ENCODE measurements at regions not wholly inside any gene's neighbourhood (a gene's known extent, or its start where the extent isn't known, plus 50 kb on each side); places are given as distances from the start of the nearest gene placed in this dataset.

DNA sequence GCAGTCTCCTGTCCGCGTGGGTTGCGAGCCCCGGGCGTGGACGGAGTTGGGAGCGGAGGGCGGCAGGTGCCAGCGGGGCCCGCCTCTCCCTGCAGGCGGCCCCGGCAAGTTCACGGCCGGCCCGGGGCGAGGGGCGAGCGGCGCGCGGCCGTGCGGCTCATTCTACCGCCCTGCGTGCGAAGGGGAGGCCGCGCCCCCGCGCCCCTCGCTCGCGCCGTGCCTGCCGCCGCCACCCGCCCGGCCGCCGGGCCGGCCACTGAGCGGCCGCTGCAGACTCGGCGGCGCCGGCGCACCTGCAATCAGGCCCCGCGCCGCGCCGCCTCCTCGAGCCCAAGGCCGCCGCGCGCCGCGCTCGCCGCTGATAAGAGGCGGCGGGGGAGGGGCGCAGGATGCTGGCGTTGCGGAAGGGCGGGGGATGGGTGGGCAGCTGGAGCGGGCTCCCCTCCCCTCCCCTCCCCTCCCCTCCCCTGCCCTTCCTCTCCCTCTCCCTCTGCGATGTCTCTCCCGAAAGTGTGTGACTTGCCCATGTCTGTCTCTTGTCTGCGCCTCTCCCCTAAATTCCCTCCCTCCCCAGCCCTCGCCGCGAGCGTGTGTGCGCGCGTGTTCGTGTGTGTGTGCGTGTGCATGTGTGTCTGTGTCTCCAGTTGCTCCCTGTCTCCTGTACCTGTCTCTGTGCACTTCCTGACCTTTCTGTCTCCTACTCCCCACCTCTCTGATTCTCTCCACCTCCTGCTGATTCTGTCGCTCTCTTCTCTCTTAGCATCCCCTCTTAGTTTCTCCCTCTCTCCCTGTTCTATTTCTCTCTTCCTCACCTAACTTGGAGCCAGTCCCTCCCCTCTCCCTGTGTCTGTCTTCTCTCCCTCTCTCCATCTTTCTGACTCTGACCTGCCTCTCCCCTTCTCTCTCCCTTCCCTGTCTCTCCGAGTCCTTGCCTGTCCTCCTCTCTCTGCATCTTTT lies 768.1 kb upstream of the TBX3 start:
- peak; percentile 85 for DNase-seq

GRCh38 chr12:115451151-115451779 lies 767.3 kb upstream of the TBX3 start:
- peak; percentile 68 for DNase-seq

DNA sequence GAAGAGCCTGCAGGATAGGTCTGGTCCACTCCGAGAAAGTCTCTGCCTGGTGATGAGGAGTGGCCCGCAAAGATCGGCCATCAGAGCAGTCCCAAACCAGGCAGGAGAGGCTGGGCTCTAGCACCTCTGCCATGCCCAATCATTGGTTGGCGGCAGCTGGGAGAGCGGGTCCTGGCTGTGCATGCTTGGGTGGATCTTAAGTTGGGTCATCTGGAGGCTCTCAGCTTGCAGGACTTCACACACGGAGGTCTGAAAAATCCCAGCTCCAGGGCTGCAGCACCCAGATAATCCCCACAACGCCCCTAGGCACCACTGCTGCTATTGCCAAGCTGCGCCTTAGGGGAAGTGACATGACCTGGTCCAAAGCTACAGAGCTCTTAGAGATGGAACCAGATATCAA lies 766.7 kb upstream of the TBX3 start:
- peak; percentile 33 for DNase-seq

- DNase-seq, result no peak
These were observed 766.0 kb upstream of the TBX3 start for GRCh38 chr12:115450017-115450416.

DNA sequence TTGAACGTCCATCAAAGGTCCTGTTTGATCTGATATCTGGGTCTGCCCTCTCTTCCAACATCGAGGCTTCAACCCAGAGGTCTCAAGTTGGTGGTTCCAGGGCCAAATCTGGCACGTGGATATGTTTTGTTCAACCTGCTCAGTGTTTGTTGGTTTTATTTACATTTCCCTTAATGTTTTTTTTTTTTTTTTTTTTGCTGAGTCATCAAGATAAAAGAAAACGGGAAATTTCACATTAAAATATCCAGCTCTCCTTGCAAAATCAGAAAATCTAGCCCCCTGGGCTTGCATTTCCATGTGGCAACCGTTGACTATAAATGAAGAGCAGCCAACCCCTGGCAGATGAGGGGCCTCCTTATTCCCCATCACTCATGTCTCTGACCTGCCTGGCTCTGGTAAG lies 765.6 kb upstream of the TBX3 start:
- DNase-seq, result no peak

GRCh38 chr12:115444346-115444745 lies 760.4 kb upstream of the TBX3 start:
- DNase-seq, result no peak

- DNase-seq, result no peak
These were observed 759.5 kb upstream of the TBX3 start for GRCh38 chr12:115443351-115443938.

DNA sequence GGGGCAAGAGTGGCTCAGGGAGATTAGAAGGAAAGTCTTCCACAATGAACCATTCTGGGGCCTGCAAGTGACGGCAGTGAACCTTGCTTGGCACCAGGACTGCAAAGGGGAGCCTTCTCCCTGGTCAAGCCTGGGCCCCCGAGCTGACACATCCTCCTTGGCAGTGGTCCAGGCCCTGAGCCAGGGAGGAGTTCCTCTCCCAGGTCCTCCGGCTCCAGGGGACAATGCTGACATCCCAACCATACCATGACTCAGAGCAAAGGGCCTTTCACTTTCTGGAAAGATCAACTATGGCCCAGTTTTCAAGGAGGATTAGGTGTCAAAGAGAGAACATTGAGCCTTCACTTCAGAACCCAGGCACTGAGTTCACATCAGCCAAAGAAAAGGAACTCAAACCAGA lies 756.5 kb upstream of the TBX3 start:
- no peak for DNase-seq

DNA sequence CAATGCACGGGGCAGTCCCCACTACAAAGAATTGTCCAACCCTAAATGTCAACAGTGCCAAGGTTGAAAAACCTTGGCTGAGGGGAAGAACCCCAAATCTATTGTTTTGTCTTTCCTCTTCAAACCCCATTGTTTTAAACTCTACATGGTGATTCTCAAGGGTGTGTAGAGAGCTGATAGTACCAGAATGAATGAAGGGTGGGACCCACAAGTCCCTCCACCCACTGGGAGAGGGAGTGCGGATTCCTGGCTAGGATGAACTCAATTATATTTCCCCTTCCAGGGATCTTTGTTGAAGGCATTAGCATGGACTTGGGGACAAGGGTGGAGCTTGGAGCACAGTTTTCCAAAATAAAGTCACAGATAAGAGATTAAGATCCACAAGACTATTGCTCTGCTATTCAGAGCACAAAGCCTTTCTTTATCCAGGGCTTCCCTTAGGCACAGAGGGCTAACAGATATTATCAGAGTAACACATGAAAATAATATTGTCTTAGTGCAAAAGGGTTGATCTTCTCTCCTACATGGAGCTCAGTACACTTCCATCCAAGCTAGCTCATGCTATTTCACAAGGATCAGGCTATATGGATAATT lies 755.1 kb upstream of the TBX3 start:
- DNase-seq, result no peak

- no peak for DNase-seq
These were observed 754.3 kb upstream of the TBX3 start for GRCh38 chr12:115438314-115438713.

- peak; percentile 10 for DNase-seq
These were observed 753.1 kb upstream of the TBX3 start for GRCh38 chr12:115437061-115437567.

DNA sequence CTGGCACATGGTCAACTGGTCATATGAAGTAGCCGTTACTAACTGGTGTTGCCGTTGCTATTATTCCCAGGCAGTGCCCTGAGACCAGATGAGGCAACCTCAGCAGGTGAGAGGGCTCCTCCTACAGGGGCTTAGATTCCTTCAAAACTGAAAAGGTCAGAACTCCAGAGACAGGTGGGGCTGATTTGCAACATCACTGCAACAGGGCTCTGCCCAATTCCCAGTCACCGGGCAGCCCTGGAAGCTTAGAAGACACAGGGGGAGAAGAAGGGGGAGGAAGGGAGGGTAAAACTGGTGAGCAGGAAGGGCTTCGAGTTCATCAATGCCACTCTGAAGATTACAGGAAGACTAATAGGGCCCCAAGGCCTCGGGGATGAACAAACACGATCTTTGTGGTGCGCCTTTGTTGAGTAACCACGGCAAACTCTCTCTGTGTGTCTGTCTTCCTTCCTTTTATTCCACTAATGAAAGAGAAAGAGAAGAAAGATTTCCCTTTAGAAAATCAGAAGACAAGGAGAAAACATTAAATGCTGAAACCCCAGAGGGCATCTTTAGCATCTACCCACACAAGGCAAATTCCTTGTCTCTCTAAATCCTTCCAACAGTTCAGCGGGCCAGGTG lies 749.1 kb upstream of the TBX3 start:
- DNase-seq, result no peak

DNA sequence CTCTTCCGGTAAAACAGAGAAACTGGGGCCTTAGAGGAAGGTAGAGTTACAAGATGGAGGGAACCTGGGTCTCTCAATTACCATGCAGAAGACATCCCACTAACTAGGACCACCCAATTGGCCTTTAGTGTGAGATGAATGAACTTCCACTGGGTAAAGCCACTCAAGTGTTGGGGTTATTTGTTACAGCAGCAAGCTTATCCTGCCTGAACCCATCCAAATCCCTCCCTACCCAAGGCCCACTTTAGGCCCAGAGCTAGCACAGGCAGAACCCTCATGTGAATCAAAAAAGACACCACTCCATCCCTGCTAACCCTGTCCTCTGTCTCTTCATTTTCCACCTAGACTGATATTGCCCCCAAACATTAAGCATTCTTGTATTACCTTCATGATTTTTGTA lies 746.7 kb upstream of the TBX3 start:
- DNase-seq, result no peak

DNA sequence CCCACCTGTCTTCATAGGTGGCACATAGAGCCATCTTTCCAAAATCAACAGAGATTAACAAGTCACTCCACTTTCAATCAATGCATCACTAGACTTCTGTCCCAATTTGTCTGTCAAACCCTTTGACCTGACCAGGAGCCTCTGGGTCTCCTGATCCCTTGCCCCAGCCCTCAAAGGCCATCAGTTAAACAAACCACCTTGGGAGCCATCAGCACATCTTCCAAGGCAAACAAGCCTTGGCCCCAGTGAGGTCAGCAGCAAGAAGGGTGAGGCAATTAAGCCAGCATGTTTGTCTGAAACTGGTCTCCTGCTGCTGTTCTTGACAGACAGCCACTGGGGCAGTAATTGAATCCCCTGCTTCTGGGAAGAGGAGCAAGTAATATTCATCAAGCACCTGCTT lies 742.8 kb upstream of the TBX3 start:
- no peak for DNase-seq

DNA sequence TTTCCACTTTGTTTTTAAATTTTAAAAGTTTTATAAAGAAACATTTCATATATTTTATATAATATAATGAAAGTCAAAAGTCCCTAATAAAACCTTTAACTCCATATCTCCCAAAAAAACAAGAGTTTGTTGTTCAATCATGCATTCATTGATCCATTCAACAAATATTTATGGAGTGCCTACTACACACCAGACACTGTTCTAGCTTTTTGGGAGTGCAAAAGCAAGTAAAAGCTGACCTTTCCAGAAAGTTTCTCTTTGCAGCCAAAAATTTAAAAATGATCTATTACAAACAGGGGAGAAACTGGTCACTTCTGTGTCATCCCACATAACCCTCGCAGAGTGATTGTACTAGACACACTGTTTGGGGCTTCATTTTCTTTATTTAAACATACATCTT lies 740.0 kb upstream of the TBX3 start:
- DNase-seq, result no peak

- peak; percentile 19 for DNase-seq
These were observed 739.6 kb upstream of the TBX3 start for GRCh38 chr12:115423546-115423987.

DNA sequence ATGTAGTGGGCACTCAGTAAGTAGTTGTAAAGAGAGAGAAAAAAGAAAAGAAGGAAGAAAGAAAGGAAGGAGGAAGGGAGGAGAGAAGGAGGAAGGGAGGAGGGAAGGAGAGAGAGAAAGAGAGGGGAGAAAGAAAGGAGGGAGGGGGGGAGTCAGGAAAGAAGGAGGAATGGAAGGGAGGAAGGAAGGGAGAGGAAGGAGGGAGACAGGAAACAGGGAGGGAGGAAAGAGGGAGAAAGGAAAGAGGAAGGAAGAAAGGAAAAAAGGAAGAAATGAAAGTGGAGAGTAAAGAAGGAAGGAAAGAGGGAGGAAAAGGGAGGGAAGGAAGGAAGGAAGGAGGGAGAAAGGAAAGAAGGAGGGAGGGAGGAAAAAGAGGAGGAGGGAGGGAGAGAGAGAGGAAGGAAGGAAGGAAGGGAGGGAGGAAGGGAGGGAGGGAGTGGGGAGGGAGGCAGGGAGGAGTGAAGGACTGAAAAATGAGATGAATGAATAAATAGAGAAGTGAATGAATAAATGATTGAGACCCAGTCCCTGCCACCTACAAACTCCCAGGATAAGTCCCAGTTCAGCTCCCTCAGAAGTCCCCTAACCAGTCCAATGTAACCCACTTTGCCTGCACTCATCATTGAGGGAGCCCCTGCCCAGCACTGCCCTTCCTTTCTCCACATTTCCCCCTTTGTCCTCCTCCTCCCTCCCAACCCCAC lies 739.0 kb upstream of the TBX3 start:
- DNase-seq, result no peak

- no peak for DNase-seq
These were observed 738.1 kb upstream of the TBX3 start for GRCh38 chr12:115421796-115422709.

- no peak for DNase-seq
These were observed 737.4 kb upstream of the TBX3 start for GRCh38 chr12:115421350-115421749.

DNA sequence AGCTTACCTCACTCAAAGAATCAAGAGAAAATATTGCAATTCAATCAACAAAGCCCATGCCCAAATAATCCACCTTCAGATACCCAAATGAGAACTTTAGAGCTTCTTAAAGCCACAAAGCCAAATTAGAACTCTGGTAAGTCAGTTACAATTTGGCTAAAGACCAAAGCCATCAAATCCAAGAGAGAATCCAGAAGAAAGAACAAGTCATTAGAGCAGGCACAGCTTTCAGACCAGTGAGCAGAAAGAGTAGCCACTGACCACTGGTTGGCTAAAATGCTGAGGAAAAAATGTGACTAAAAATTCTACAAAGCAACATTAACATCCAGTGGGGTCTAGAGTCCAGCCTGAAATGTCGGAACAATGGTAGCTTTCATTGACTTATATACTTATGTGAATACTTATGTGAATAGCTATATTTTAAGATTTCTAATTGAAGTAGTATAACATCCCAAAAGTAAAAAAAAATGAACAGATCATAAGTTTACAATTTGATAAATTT lies 735.2 kb upstream of the TBX3 start:
- no peak for DNase-seq

GRCh38 chr12:115417610-115418009 lies 733.6 kb upstream of the TBX3 start:
- DNase-seq, result no peak

Measured in eye (tissue), 1 donor.